Transverse colon (tissue), 4 donors: ENCODE measurements at regions not wholly inside any gene's neighbourhood (a gene's known extent, or its start where the extent isn't known, plus 50 kb on each side); places are given as distances from the start of the nearest gene placed in this dataset.

Experiments
- EP300 ChIP-seq: sonication (generic); formaldehyde crosslinking; IDR thresholded peaks from one replicate; pipeline ENCODE4 v1.6.1; 2017; ENCODE audit warnings: antibody characterized with exemption, low read depth
- POLR2A ChIP-seq: fragments of 450-650 bp; IDR thresholded peaks from one replicate; pipeline ENCODE4 v1.6.1; 2016; ENCODE audit warnings: antibody characterized with exemption, mild to moderate bottlenecking, moderate library complexity
- POLR2AphosphoS5 ChIP-seq, 3 donors: sonication (generic); formaldehyde crosslinking; IDR thresholded peaks; one replicate each; pipeline ENCODE4 v1.6.1; 2016; ENCODE audit warnings: antibody characterized with exemption in 3 of 3
- TF ChIP-seq, protein P1 (sequence below), 5 experiments: fragments of 200-600 bp in 3 of 5; fragments of 450-650 bp in 2 of 5; sonication (generic) in 3 of 5; IDR thresholded peaks; 1 replicate in 2 of 5; 2 replicates in 3 of 5; pipeline ENCODE4 v1.5.1; 2016 to 2017; ENCODE audit warnings: antibody characterized with exemption in 5 of 5, inconsistent platforms in 3 of 5, mild to moderate bottlenecking in 2 of 5, moderate library complexity in 1 of 5

GRCh38 chr7:81197266-81197665 is 278.4 kb upstream of the SEMA3C start:
- TF ChIP-seq, protein P1, sequence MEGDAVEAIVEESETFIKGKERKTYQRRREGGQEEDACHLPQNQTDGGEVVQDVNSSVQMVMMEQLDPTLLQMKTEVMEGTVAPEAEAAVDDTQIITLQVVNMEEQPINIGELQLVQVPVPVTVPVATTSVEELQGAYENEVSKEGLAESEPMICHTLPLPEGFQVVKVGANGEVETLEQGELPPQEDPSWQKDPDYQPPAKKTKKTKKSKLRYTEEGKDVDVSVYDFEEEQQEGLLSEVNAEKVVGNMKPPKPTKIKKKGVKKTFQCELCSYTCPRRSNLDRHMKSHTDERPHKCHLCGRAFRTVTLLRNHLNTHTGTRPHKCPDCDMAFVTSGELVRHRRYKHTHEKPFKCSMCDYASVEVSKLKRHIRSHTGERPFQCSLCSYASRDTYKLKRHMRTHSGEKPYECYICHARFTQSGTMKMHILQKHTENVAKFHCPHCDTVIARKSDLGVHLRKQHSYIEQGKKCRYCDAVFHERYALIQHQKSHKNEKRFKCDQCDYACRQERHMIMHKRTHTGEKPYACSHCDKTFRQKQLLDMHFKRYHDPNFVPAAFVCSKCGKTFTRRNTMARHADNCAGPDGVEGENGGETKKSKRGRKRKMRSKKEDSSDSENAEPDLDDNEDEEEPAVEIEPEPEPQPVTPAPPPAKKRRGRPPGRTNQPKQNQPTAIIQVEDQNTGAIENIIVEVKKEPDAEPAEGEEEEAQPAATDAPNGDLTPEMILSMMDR (IDR thresholded peaks at IDR 0.05) = no peak
- no peak for TF ChIP-seq POLR2A
- no peak for TF ChIP-seq POLR2AphosphoS5 (IDR thresholded peaks at IDR 0.05)
- TF ChIP-seq EP300 = no peak
